WTC11 (cell line): ENCODE measurements at regions not wholly inside any gene's neighbourhood (a gene's known extent, or its start where the extent isn't known, plus 50 kb on each side); places are given as distances from the start of the nearest gene placed in this dataset.

Source experiments
- ATAC-seq: fragments of 200-7000 bp; cut with Tn5 transposase; 2 replicates; pipeline ENCODE4 v1.10.0; 2021; ENCODE audit warnings: mild to moderate bottlenecking, moderate library complexity
- CTCF ChIA-PET: fragments of 300-600 bp; sonication (Branson Sonifier 250); formaldehyde crosslinking; loops from one replicate; lab custom pipeline; 2021; ENCODE audit warnings: antibody characterized with exemption; lab: Charles Lee
- POLR2A ChIA-PET: fragments of 350-600 bp; sonication (Branson Sonifier 250); formaldehyde crosslinking; loops from one replicate; lab custom pipeline; 2021; ENCODE audit warnings: antibody characterized with exemption; lab: Charles Lee
- DNase-seq: peaks from one replicate; pipeline ENCODE4 v3.0.0; 2021; ENCODE audit warnings: low spot score
- H3K27ac Mint-ChIP-seq: 2 replicates; pipeline ENCODE4 v1.8.0; 2021; ENCODE audit warnings: mixed read lengths
- H3K27me3 Mint-ChIP-seq: 2 replicates; pipeline ENCODE4 v1.8.0; 2021; ENCODE audit warnings: low read depth, mild to moderate bottlenecking, moderate library complexity, mixed read lengths
- H3K36me3 Mint-ChIP-seq: 2 replicates; pipeline ENCODE4 v1.8.0; 2021; ENCODE audit warnings: mixed read lengths
- H3K4me1 Mint-ChIP-seq: 2 replicates; pipeline ENCODE4 v1.8.0; 2022; ENCODE audit warnings: mixed read lengths
- H3K4me3 Mint-ChIP-seq: 2 replicates; pipeline ENCODE4 v1.8.0; 2021; ENCODE audit warnings: mild to moderate bottlenecking, moderate library complexity, mixed read lengths
- H3K9me3 Mint-ChIP-seq: 2 replicates; pipeline ENCODE4 v1.8.0; 2021; ENCODE audit warnings: mixed read lengths
- ATF1 ChIP-seq: sonication (generic); formaldehyde crosslinking; IDR thresholded peaks from 2 replicates; pipeline ENCODE4 v1.8.1; 2023; ENCODE audit warnings: mild to moderate bottlenecking, moderate library complexity, missing genetic modification reagents
- ELF4 ChIP-seq: sonication (generic); formaldehyde crosslinking; IDR thresholded peaks from 2 replicates; pipeline ENCODE4 v1.8.1; 2022; ENCODE audit warnings: low read depth, mild to moderate bottlenecking, moderate library complexity, missing genetic modification reagents
- EMX1 ChIP-seq: fragments of 250-450 bp; sonication (Bioruptor Pico); IDR thresholded peaks from 2 replicates; pipeline ENCODE4 v1.8.0; 2021; ENCODE audit warnings: mild to moderate bottlenecking
- FOXP1 ChIP-seq: sonication (generic); formaldehyde crosslinking; IDR thresholded peaks from 2 replicates; pipeline ENCODE4 v1.8.0; 2022; ENCODE audit warnings: missing genetic modification reagents, mild to moderate bottlenecking, moderate library complexity, borderline replicate concordance
- GABPB1 ChIP-seq: sonication (generic); formaldehyde crosslinking; IDR thresholded peaks from 2 replicates; pipeline ENCODE4 v1.8.1; 2023; ENCODE audit warnings: mild to moderate bottlenecking, missing genetic modification reagents
- HMGA2 ChIP-seq: fragments of 250-450 bp; sonication (Bioruptor Pico); IDR thresholded peaks from 2 replicates; pipeline ENCODE4 v1.4.0; 2021; ENCODE audit warnings: mild to moderate bottlenecking, moderate library complexity
- IRF2 ChIP-seq: sonication (generic); formaldehyde crosslinking; IDR thresholded peaks from 2 replicates; pipeline ENCODE4 v1.8.0; 2022; ENCODE audit warnings: low read depth, missing genetic modification reagents, borderline replicate concordance
- NFE2L1 ChIP-seq: sonication (generic); formaldehyde crosslinking; IDR thresholded peaks from 2 replicates; pipeline ENCODE4 v1.8.1; 2023; ENCODE audit warnings: missing genetic modification reagents
- OVOL2 ChIP-seq: fragments of 250-450 bp; sonication (Bioruptor Pico); IDR thresholded peaks from 2 replicates; pipeline ENCODE4 v1.9.0; 2021; ENCODE audit warnings: mild to moderate bottlenecking, borderline replicate concordance
- PRRX2 ChIP-seq: fragments of 250-450 bp; sonication (Bioruptor Pico); IDR thresholded peaks from 2 replicates; pipeline ENCODE4 v1.8.0; 2021; ENCODE audit warnings: mild to moderate bottlenecking
- SMAD4 ChIP-seq: sonication (generic); formaldehyde crosslinking; IDR thresholded peaks from 2 replicates; pipeline ENCODE4 v1.8.0; 2022; ENCODE audit warnings: mild to moderate bottlenecking, missing genetic modification reagents
- SP1 ChIP-seq: sonication (generic); formaldehyde crosslinking; conservative IDR thresholded peaks from 2 replicates; pipeline ENCODE4 v1.8.1; 2022; ENCODE audit warnings: missing genetic modification reagents
- ZNF121 ChIP-seq: sonication (generic); formaldehyde crosslinking; IDR thresholded peaks from 2 replicates; pipeline ENCODE4 v1.8.0; 2023; ENCODE audit warnings: missing genetic modification reagents
- ZNF416 ChIP-seq: fragments of 250-450 bp; sonication (Bioruptor Pico); IDR thresholded peaks from 2 replicates; pipeline ENCODE4 v1.9.0; 2021; ENCODE audit warnings: mild to moderate bottlenecking, inconsistent platforms
- TF ChIP-seq, protein P1 (sequence below): sonication (generic); formaldehyde crosslinking; IDR thresholded peaks from 2 replicates; pipeline ENCODE4 v1.8.1; 2023; ENCODE audit warnings: mild to moderate bottlenecking, moderate library complexity, missing genetic modification reagents
- TF ChIP-seq, protein P2 (sequence below): sonication (generic); formaldehyde crosslinking; IDR thresholded peaks from 2 replicates; pipeline ENCODE4 v1.8.0; 2022; ENCODE audit warnings: mild to moderate bottlenecking, missing genetic modification reagents
- TF ChIP-seq, protein P3 (sequence below): fragments of 250-450 bp; sonication (Bioruptor Pico); IDR thresholded peaks from 2 replicates; pipeline ENCODE4 v1.8.0; 2021; ENCODE audit warnings: mild to moderate bottlenecking
- TF ChIP-seq, protein P4 (sequence below): fragments of 250-450 bp; sonication (Bioruptor Pico); IDR thresholded peaks from 2 replicates; pipeline ENCODE4 v1.9.0; 2021; ENCODE audit warnings: moderate library complexity, mild to moderate bottlenecking, inconsistent platforms, borderline replicate concordance
- TF ChIP-seq, protein P5 (sequence below): fragments of 250-450 bp; sonication (Bioruptor Pico); IDR thresholded peaks from 2 replicates; pipeline ENCODE4 v1.9.0; 2021; ENCODE audit warnings: mild to moderate bottlenecking
- TF ChIP-seq, protein P6 (sequence below): sonication (generic); formaldehyde crosslinking; IDR thresholded peaks from 2 replicates; pipeline ENCODE4 v1.8.0; 2022; ENCODE audit warnings: missing genetic modification reagents
- TF ChIP-seq, protein P7 (sequence below): sonication (generic); formaldehyde crosslinking; IDR thresholded peaks from 2 replicates; pipeline ENCODE4 v1.8.1; 2023; ENCODE audit warnings: mild to moderate bottlenecking, missing genetic modification reagents

DNA sequence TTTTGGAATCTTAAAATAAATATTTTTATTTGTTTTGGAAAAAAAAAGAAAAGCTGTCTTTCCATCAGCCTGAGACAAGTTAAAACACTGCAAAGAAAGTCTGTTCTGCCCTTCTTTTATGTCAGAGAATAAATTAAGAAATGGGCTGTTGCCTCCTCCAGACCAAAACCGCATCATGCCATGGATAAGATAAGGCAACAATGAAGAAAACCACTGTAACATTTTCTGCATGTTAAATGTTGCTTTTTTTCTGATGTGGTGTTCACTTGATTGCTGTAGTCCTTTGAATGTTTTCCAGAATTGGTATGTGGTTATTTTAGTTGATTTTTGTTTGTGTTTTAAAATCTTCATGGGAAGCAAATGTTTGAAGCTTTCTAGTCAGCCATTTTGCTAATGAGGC is 319.2 kb upstream of the CNTN5 start (continued):
- TF ChIP-seq, protein P1, sequence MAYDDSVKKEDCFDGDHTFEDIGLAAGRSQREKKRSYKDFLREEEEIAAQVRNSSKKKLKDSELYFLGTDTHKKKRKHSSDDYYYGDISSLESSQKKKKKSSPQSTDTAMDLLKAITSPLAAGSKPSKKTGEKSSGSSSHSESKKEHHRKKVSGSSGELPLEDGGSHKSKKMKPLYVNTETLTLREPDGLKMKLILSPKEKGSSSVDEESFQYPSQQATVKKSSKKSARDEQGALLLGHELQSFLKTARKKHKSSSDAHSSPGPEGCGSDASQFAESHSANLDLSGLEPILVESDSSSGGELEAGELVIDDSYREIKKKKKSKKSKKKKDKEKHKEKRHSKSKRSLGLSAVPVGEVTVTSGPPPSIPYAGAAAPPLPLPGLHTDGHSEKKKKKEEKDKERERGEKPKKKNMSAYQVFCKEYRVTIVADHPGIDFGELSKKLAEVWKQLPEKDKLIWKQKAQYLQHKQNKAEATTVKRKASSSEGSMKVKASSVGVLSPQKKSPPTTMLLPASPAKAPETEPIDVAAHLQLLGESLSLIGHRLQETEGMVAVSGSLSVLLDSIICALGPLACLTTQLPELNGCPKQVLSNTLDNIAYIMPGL (CRISPR knock-in tag): no peak
- TF ChIP-seq, protein P2, sequence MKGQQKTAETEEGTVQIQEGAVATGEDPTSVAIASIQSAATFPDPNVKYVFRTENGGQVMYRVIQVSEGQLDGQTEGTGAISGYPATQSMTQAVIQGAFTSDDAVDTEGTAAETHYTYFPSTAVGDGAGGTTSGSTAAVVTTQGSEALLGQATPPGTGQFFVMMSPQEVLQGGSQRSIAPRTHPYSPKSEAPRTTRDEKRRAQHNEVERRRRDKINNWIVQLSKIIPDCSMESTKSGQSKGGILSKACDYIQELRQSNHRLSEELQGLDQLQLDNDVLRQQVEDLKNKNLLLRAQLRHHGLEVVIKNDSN (CRISPR knock-in tag): no peak
- TF ChIP-seq, protein P3, sequence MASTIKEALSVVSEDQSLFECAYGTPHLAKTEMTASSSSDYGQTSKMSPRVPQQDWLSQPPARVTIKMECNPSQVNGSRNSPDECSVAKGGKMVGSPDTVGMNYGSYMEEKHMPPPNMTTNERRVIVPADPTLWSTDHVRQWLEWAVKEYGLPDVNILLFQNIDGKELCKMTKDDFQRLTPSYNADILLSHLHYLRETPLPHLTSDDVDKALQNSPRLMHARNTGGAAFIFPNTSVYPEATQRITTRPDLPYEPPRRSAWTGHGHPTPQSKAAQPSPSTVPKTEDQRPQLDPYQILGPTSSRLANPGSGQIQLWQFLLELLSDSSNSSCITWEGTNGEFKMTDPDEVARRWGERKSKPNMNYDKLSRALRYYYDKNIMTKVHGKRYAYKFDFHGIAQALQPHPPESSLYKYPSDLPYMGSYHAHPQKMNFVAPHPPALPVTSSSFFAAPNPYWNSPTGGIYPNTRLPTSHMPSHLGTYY (CRISPR knock-in tag): no peak
- TF ChIP-seq ATF1 (CRISPR knock-in tag): no peak
- no peak for TF ChIP-seq NFE2L1 (CRISPR knock-in tag)
- no peak for TF ChIP-seq GABPB1 (CRISPR knock-in tag)
- TF ChIP-seq, protein P4, sequence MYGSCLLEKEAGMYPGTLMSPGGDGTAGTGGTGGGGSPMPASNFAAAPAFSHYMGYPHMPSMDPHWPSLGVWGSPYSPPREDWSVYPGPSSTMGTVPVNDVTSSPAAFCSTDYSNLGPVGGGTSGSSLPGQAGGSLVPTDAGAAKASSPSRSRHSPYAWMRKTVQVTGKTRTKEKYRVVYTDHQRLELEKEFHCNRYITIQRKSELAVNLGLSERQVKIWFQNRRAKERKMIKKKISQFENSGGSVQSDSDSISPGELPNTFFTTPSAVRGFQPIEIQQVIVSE: no peak

DNA sequence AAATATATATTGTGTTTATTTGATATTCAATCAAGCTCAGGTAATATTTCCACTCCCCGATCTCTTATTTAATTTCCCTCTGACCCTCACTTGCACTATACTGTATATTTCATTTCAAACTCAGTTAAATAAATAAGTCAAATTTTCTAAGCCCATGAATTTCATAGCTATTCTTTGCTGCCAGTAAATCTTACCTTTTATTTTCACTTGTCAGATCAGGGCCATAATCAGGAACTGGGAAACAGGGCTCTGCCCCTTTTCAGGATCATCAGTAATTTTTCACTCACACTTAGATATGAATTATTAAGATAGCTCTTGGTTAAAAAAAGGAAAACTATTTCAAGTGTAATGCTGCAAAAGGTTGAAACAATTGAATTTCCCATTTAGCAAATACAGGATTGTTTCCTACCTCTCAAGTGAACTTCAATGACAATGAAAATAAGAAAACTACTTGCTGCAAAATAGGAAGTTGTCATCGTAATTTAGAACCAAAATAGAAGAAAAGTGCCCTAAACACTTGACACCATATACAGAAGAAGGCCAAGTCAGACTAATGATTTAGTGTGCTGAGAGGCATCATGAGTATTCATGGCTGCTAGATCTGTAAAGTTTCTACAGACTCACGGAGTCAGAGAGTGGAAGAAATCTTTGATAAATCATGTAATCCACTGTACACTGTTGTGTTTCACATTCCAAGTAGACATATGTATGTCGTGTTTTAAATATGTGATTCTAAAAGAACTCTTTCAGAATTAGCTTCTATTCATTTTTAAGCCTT is 316.8 kb upstream of the CNTN5 start:
- ATAC-seq (no peak), DNase-seq (no peak)
- Mint-ChIP-seq H3K4me1 (no peaks in the 10 kb centered on the region), H3K4me3 (no peak overlapping the region), H3K36me3 (no peaks in the 10 kb centered on the region), H3K9me3 (peaks cover 9% of the 10 kb centered on the region), H3K27me3 (no peaks in the 10 kb centered on the region), H3K27ac (no peak overlapping the region)
- no peak for TF ChIP-seq IRF2 (CRISPR knock-in tag)
- TF ChIP-seq PRRX2 (CRISPR knock-in tag): no peak
- no peak for TF ChIP-seq ZNF416 (CRISPR knock-in tag)
- no peak for TF ChIP-seq SMAD4 (CRISPR knock-in tag)
- no peak for TF ChIP-seq SP1 (CRISPR knock-in tag)
- TF ChIP-seq HMGA2 (CRISPR knock-in tag): no peak
- TF ChIP-seq, protein P5, sequence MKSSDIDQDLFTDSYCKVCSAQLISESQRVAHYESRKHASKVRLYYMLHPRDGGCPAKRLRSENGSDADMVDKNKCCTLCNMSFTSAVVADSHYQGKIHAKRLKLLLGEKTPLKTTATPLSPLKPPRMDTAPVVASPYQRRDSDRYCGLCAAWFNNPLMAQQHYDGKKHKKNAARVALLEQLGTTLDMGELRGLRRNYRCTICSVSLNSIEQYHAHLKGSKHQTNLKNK (CRISPR knock-in tag): no peak
- no peak for TF ChIP-seq ELF4
- ChIA-PET CTCF (no interaction called here), POLR2A (interaction anchor here (0.6 kb wide), 1 partner anchor 216 kb away, joined by 3 read pairs; no protein-coding TSS in a partner anchor)

DNA sequence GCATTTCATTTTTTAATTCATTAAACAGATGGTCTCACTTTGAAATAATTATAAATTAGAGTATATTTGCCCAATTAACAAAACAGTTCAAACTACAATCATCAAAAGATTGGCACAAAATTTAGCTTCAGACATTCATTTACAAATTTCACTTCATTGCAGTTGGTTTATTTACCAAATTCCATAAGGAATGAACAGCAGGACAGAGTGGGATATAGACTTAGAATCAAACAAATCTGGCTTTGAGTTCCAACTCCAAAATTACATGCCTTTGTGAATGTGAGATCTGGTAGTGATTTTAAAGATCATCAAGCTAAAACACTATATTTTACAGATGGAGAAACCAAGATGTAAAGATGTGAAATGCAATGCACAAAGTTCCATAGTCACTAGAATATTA is 310.7 kb upstream of the CNTN5 start:
- Mint-ChIP-seq H3K27me3 (no peaks in the 10 kb centered on the region), H3K4me1 (no peaks in the 10 kb centered on the region), H3K36me3 (peaks cover 23% of the 10 kb centered on the region), H3K9me3 (peaks cover 23% of the 10 kb centered on the region), H3K27ac (no peak overlapping the region), H3K4me3 (no peak overlapping the region)
- no peak for DNase-seq
- ATAC-seq: no peak
- CTCF ChIA-PET: no interaction called here
- POLR2A ChIA-PET: no interaction called here
- no peak for TF ChIP-seq FOXP1 (CRISPR knock-in tag)
- no peak for TF ChIP-seq ZNF121 (CRISPR knock-in tag)
- TF ChIP-seq, protein P6, sequence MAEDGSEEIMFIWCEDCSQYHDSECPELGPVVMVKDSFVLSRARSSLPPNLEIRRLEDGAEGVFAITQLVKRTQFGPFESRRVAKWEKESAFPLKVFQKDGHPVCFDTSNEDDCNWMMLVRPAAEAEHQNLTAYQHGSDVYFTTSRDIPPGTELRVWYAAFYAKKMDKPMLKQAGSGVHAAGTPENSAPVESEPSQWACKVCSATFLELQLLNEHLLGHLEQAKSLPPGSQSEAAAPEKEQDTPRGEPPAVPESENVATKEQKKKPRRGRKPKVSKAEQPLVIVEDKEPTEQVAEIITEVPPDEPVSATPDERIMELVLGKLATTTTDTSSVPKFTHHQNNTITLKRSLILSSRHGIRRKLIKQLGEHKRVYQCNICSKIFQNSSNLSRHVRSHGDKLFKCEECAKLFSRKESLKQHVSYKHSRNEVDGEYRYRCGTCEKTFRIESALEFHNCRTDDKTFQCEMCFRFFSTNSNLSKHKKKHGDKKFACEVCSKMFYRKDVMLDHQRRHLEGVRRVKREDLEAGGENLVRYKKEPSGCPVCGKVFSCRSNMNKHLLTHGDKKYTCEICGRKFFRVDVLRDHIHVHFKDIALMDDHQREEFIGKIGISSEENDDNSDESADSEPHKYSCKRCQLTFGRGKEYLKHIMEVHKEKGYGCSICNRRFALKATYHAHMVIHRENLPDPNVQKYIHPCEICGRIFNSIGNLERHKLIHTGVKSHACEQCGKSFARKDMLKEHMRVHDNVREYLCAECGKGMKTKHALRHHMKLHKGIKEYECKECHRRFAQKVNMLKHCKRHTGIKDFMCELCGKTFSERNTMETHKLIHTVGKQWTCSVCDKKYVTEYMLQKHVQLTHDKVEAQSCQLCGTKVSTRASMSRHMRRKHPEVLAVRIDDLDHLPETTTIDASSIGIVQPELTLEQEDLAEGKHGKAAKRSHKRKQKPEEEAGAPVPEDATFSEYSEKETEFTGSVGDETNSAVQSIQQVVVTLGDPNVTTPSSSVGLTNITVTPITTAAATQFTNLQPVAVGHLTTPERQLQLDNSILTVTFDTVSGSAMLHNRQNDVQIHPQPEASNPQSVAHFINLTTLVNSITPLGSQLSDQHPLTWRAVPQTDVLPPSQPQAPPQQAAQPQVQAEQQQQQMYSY (CRISPR knock-in tag): no peak
- TF ChIP-seq EMX1 (CRISPR knock-in tag): no peak
- TF ChIP-seq, protein P7, sequence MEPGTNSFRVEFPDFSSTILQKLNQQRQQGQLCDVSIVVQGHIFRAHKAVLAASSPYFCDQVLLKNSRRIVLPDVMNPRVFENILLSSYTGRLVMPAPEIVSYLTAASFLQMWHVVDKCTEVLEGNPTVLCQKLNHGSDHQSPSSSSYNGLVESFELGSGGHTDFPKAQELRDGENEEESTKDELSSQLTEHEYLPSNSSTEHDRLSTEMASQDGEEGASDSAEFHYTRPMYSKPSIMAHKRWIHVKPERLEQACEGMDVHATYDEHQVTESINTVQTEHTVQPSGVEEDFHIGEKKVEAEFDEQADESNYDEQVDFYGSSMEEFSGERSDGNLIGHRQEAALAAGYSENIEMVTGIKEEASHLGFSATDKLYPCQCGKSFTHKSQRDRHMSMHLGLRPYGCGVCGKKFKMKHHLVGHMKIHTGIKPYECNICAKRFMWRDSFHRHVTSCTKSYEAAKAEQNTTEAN (CRISPR knock-in tag): no peak
- TF ChIP-seq OVOL2 (CRISPR knock-in tag): no peak
- TF ChIP-seq NFE2L1 (CRISPR knock-in tag): no peak
